Activated CD4-positive, alpha-beta T cell treated with anti-CD3 and anti-CD28 coated beads for 24 hours (primary cell): ENCODE measurements at regions not wholly inside any gene's neighbourhood (a gene's known extent, or its start where the extent isn't known, plus 50 kb on each side); places are given as distances from the start of the nearest gene placed in this dataset.

Source experiments
- DNase-seq, 2 donors: peaks; one replicate each; pipeline ENCODE4 v3.0.0-alpha.2; 2020; ENCODE audit warnings: low read depth in 2 of 2

DNA sequence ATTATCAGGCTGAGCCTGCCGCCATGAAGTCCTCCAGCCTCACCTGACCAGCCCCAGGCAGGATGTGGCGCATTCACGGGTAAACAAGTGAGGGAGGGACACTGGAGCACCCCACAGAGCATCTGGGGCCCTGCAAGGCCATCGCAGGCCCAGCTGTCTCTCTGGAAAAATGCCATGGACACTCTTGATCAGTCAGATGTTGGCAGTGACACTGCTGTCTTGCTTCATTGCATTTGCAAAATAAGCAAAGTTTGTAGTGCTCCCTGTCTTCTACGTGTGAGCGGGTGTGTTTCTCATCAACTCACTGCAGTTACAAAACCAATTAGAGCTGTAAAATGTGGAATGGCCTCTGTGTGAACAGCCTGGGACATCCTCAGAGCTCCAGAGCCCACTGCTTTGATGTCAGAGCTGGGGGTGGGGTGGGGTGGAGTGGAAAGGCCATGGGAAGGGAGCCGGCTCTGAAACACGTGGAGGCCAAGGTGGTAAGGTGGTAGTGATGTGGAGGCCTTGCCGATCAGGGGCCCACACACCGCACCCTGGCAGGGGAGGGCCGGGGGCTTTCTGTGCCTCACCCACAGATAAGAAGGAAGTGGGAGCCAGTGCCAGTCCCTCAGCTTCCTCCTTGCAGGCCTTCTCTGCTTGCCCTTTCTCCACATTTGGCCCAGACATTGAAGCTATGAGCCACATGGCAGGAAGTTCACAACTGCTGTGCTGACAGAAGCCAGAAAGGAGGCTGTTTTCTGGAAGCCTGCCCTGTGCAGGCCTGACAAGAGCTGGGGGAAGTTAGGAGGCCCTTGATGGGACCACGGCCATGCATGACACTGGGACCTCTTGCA, 254.9 kb downstream of the RHOU start:
- DNase-seq: no peak

DNA sequence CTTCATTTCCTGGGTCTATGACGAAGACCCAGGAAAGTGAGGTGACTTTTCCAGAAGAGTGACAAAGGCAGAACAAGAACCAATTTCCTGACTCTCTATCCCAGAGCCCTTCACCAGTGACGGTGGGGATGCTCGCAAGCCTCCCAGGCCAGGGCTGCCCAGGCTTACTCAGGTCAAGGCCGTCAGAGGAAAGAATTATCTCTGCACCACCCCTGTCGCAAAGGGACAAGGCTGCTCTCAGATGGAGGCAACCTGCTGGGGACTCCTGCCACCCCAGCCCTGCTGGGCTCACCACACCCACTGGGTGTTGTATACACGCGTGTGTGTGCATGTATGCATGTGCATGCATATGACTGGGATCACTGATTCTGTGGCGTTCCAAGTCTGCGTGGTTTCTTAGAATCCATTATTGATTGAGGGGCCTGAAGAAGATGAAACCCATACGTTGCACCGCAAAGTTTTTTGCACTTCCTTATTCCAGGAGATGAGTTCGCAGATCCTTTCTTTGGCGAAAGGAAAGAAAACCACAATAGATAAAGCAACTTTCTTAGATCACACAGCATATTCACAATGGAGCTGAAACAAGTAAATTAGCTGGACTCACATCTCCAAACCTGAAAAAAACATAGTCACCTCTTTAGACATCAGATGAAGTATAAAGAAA, 255.8 kb downstream of the RHOU start:
- DNase-seq: no peak

DNA sequence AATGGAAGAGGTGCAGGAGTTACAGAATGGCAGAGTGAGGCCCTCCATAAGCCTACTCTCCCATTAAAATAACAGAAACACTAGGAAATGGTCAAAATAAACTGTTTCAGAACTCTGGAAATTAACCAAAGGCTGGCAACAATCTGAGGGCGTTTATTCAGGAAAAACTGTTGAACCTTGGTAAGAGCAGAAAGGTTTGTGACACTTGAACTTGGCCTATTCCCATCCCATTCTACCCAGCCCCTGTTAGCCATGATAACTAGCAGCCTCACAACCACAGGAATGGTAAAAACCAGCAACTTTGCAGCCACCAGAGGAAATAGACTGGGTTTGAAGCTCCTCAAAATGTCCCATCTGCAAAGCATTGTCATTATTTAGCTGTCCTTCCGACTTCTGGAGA, 256.8 kb downstream of the RHOU start:
- DNase-seq: no peak

DNA sequence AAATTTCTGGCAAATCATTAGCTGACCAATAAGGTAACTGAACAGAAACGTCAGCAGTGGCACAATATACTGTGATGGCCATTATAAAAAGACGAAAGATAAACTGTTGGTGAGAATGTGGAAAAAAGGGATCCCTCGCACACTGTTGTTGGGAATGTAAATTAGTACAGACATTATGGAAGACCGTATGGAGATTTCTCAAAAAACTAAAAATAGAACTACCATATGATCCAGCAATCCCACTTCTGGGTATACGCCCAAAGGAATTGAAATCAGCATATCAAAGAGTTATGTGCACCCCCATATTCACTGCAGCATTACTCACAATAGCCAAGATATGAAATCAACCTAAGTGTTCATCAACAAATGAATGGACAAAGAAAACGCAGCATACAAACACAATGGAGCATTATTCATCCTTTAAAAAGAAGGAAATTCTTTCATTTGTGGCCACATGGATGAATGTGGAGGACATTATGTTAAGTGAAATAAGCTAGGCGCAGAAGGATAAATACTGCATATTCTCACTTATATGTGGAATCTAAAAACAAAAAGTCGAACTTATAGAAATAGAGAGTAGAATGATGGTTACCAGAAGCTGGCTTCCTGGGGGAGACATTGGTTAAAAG, 257.7 kb downstream of the RHOU start:
- DNase-seq: no peak

DNA sequence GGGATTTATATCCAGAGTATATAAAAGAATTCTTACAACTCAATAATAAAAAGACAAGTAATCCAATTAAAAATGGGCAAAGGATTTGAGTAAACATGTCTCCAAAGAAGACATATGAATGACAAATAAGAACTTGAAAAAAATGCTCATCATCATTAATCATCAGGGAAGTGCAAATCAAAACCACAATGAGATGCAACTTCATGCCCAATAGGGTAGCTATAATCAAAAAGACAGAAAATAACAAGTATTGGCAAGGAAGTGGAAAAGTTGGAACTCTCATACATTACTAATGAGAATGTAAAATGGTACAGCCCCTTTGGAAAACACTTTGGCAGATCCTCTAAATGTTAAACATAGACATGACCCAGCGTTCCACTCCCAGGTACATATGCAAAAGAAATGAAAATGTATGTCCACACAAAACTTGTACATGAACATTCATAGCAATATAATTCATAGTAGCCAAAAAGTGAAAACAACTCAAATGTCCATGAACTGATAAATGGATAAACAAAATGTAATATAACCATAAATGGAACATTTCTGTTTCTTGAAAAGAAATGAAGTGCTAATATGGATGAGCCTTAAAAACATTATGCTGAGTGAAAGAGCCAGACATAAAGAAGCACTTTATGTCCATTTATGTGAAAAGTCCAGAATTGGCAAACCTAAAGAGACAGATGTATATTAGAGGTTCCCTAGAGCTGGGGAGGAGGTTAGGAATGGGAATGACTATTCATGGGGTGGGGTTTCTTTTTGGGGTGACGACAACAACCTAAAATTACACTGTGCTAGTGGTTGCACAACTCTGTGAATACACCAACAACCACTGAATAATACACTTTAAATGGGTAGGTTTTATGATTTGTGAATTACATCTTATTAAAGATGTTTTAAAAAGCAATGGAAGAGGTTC, 259.7 kb downstream of the RHOU start:
- DNase-seq: no peak

DNA sequence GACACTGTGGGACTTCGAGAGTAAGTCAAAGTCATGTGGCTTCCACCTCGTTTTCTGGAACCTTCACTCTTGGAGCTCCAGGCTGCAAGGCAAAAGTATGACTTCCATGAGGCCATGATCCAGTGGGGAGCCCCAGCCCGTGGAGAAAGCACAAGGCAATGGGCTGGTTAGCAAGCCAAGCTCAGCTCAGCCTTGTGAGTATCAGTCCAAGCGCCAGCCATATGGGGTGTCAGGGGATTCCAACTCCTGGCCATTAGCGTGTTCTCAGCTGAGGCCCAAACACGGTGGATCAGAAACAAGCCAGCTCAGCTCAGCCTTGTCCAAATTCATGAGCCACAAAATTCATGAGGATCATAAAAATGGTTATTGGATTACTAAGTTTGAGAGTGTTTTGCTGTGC, 261.0 kb downstream of the RHOU start:
- DNase-seq: no peak

DNA sequence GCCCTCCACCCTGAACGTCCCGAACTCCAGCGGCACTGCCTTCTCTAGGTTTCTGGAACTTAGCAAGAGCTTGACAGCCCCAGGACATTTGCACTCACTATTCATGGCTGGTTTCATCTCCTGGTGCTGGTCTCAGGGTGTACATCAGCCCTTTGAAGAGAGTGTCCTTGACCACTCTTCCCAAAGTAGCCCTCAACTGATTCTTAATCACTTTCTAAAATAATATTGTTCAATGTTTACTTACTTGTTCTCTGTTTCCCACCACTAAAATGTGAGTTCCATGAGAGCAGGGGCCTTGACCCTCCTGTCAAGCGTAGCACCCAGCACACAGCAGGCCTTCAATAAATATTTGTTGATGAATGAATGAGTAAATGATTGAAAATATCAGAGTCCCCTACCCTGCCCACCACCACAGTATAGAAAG, 262.5 kb downstream of the RHOU start:
- no peak for DNase-seq

DNA sequence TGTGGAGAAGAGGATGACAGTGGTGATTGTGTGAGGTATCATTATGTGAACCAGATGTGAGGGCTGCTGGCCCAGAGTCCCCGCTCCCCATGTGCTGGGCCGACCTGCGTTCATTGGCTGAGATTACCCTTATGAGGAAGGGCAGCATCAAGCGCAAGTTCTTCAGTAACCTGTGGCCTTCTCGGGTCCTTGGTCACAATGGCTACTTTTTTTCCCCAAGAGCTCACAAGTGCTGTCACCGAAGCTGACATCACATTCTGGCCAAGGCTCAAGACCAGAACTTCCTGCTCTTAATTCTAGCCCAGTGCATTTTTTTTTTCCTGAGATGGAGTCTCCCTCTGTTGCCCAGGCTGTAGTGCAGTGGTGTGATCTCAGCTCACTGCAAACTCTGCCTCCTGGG, 262.9 kb downstream of the RHOU start:
- no peak for DNase-seq

DNA sequence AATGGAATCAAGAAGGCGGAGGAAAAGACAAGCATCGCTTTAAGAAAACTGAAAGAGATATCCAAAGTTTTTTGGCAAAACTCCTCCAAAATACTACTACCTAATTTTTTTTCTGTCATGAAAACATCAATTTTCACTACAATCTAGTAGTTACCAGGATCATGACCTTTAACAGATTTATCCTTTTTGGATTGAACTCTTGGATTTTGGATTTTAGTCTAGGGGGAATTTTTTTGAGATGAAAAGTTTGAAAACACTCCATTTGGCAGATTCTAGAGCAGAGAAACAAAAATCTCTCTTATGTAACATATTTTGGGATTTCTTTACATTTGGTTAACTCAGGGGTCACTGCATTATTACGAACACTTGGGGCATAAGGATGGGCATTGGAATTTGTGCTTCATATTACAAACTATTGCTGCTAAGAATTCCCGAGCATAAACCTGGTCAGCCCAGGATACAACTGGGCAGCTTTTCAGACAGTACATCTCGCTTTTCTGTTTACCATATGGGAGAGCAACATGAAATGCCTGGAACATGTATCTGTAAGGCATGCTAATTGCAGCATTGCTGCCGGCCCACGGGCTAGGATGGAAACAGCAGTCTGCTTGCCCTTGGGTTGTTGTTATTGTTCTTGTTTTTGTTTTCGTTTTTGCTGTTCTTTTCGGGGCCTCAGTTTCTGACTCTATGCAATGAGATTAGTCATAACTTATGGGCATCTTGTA, 264.3 kb downstream of the RHOU start:
- no peak for DNase-seq

DNA sequence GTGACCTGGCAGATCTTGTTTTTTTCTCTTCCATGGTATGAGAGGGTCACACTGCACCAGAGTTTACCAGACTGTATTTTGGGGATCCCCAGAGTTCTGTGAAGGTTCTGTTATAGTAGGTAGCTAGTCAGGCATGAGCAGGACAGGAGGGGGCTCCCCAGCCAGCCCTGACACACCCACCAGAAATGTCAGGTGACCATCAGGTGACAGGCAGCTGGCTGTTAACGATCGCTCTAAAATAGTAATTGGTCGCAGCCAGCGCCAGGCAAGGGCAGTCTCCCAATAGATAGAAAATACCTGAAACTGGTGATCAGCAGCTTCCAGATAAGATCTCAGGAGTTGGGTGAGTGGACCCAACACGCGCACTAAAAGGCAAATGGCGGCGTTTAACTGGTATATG, 264.9 kb downstream of the RHOU start:
- no peak for DNase-seq

DNA sequence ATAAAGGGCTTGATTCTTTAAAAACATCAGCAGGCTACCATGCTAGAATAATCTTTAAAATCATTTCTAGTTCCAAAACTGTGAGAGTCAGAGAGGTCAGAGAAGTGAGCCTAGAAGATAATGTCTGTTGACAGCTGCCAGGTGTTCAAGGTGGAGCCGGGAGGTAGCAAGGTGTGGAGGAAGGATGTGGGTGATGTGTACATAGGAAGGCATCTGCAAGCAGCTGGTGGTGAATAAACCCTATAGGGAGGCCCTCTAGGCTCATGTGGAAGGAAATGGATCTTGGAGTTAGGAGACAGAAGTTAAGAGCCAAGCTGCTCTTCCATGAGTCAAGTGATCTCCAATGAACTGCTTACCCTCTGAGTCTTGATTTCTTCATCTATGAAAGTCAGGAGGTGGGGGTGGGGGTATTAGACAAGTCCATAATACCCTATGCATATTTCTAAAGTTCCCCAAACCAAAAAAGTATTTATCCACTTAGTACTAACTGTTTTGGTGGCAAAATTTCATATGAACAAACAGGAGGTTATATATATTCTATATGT, 266.3 kb downstream of the RHOU start:
- DNase-seq: no peak

DNA sequence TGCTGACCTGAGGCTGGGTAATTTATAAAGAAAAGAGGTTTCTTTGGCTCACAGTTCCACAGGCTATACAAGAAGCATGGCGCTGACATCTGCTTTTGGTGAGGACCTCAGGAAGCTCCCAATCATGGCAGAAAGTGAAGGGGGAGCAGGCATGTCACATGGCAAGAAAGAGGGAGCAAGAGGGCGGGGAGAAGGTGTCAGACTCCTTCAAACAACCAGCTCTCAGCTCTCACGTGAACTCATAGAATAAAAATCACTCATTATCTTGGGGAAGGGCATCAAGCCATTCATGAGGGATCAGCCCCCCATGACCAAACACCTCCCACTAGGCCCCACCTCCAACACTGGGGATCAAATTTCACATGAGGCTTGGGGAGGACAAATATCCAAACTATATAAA, 266.8 kb downstream of the RHOU start:
- DNase-seq: no peak

DNA sequence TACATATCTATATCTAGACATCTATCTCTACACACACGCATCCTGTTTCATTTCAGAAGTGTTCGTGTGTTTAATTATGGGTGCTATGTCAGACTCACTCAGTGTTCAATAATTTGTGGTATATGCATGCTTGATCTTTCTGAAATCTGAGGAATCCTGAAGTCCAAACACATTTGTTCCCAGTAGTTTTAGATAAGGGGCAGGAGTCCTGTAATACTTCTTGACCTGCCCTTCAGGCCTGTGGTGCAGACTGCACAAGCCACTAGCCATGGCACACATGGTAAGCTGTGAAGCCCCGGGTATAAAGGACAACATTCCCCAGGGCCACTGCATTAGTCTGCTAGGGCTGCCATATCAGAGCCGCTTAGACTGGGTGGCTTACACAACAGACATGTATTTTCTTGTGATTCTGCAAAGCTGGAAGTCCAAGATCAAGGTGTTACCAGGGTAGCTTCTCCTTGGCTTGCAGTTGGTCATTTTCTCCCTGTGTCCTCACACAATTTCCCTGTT, 267.2 kb downstream of the RHOU start:
- DNase-seq: no peak

DNA sequence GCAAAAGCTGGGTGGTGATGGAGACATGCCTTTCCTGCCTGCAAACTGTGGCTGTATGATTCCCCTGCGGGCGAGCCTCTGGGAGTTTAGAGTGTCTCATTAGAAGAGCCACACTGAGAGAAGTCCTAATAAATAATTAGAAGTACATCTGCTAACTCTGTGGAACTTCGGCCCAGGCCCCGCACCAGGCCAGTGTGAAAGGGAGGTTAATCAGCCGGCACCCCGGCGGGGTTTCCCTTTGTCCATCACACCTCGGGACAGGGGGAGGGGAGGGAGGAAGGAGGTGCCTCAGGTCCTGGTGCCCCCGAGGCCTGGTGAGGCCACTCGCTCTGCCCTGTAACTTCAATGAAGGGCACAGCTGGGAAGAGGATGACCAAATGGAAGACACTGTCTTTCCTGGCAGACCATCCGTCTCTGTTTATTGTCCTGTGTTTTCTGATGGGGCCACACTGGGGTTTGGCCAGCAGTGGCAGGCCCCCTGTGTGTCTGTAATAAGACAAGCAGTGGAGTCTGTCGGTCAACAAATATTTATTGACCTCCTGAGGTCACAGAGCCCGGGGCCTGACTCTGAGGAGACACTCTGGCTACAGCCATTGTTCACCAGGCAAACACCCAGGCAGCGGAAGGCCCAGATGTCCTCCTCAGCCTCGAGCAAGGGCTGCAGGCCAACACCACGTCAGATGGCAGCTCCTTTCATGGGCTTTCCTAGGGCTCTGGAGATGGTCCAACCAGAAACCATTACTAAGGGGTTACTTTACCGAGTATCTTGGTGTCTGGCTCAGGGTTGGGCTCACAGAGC, 267.5 kb upstream of the RAB4A start:
- DNase-seq: no peak

DNA sequence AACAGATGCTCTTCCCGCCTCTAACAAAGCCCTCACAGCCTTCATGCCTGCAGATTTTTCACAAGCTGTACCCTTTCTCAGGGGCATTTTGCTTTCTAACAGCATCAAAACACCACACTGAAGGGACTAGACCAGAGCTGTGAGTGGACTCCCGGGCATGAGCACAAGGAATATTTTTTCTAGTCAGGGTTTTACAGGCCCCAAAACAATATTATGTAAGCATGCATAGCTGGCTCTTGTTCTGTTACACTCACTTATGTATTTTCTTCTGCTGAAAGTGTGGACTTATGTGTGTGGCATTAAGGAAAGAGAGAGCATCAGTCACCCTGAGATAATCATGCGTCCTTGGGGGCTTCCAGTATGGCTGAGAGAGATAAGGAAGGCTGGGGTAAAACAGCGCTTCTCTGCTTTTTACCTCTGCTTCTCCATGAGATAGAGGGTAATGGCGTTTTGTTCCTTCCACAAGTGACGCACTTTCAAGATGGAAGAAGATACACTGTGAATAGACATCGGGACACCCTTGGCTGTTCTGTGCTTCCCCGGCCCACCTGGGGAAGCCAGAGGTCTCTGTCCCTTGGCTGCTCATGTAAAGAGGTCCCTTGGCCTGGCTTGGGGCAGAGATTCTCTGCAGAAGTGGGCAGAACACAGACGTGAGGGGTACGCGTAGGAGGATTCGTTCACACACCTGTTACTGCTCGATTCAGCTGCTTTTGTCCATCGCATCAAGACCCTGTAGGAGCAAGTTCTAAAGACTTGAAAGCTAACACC, 266.7 kb upstream of the RAB4A start:
- no peak for DNase-seq

DNA sequence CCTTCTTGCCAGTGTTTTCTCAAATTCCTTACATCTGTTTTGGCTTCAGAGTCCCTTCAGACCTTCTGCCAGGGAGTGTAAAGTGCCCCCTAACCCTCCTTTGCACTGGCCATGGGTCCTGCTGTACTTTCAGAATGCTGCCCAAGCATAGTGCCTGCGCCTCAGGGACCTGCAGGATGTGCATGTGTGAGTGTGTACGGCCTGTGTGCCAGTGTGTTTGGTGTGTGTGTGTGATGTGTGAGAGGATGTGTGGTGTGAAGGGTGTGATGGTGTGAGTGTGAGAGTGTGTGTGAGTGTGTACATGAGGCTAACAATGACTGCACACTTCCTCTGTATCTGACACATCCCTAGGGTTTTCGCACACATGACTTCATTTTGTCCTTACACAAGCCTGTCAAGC, 265.8 kb upstream of the RAB4A start:
- no peak for DNase-seq

DNA sequence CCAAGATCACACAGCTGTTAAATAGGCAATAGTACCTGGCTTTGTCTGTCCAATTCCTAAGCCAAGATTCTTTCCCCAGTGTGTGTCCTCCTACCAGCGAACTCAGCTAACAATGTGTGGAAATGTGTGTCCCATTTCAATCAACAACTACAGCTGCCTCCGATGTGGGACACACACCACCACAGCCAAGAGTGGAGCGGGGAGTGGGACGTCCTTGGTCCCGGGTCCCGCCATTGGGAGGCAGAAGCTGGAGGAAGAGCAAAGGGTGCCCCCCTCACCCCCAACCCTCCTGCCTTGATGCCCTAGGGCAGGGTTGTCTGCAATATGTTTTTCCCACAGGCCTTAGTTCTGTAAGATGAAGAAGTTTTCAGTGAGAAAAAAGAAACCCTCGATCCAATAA, 265.4 kb upstream of the RAB4A start:
- no peak for DNase-seq

DNA sequence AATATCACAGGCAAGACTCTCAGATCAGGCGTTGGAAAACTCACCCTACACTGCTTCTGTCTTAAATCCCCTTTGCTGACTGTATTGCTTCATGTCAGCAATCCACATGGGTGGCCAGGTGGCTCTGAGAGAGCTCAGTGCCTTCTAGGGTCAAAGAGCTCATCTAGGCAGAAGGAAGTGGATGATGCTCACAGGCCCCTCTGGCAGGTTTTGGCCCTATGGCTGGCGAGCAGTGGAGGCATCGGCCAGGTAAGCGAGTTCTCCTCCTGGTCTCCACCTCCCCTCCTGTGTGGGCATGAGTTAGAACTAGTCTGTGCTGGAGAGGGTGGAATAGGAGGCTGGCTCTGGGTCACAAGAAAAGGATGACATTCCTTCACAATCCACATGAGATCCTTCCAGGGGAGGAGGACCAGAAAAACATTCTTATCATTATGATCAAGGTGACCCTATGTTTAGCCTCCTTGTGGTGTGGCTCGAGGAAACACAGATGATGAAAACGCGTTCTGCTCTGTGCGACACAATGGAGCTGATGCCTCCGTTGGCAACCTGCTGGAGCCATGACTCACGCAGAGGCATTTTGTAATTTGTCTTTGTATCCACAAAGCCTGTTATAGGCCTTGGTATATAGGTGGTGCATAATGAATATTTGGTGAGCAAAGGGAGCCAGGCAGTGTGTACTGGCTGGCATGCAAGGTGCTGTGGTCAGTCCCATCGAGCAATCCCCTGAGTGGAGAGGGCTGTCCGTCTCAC, 264.6 kb upstream of the RAB4A start:
- DNase-seq: no peak
